Mesothelial cell of epicardium (in vitro differentiated cells): ENCODE measurements at regions not wholly inside any gene's neighbourhood (a gene's known extent, or its start where the extent isn't known, plus 50 kb on each side); places are given as distances from the start of the nearest gene placed in this dataset.

ENCODE experiments used
- DNase-seq, 2 experiments: peaks; one replicate each; pipeline ENCODE4 v3.0.0; 2021; ENCODE audit warnings: low spot score in 2 of 2; ENCODE audit not compliant: unreplicated experiment in 2 of 2
- H3K27ac Mint-ChIP-seq: 2 replicates; pipeline ENCODE4 v1.8.0; 2021; ENCODE audit warnings: mixed read lengths
- H3K27me3 Mint-ChIP-seq: 2 replicates; pipeline ENCODE4 v1.8.0; 2021; ENCODE audit warnings: low read depth, mixed read lengths
- H3K36me3 Mint-ChIP-seq: 2 replicates; pipeline ENCODE4 v1.8.0; 2021; ENCODE audit warnings: mixed read lengths
- H3K4me1 Mint-ChIP-seq: 2 replicates; pipeline ENCODE4 v1.8.0; 2021; ENCODE audit warnings: mixed read lengths
- H3K4me3 Mint-ChIP-seq: 2 replicates; pipeline ENCODE4 v1.8.0; 2021; ENCODE audit warnings: mild to moderate bottlenecking, moderate library complexity, mixed read lengths
- H3K9me3 Mint-ChIP-seq: 2 replicates; pipeline ENCODE4 v1.8.0; 2021; ENCODE audit warnings: mixed read lengths
- TF ChIP-seq, protein P1 (sequence below): fragments of 200-600 bp; sonication (generic); IDR thresholded peaks from one replicate; pipeline ENCODE4 v1.5.0; 2021; ENCODE audit warnings: antibody characterized with exemption; ENCODE audit not compliant: unreplicated experiment

DNA sequence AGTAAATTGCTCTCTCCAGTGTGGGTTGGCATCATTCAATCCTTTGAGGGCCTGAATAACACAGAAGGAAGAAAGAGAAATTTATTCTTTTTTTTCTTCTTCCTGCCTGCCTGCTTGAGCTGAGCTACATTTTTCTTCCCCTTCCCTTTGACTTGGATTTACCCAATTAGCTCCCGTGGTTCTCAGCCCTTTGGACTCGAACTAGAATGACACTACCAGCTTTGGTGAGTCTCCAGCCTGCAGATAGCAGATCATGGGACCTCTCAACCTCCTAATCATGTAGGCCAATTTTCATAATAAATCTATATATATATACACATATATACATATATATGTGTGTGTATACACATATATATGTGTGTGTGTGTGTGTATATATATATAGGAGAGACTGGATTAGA lies 128.6 kb downstream of the ISOC1 start:
- no peaks in the 10 kb centered on the region for H3K4me1 Mint-ChIP-seq
- H3K4me3 Mint-ChIP-seq = no peak overlapping the region
- no peaks in the 10 kb centered on the region for H3K36me3 Mint-ChIP-seq
- H3K27ac Mint-ChIP-seq = no peak overlapping the region
- no peak for DNase-seq
- H3K27me3 Mint-ChIP-seq = no peaks in the 10 kb centered on the region
- TF ChIP-seq, protein P1, sequence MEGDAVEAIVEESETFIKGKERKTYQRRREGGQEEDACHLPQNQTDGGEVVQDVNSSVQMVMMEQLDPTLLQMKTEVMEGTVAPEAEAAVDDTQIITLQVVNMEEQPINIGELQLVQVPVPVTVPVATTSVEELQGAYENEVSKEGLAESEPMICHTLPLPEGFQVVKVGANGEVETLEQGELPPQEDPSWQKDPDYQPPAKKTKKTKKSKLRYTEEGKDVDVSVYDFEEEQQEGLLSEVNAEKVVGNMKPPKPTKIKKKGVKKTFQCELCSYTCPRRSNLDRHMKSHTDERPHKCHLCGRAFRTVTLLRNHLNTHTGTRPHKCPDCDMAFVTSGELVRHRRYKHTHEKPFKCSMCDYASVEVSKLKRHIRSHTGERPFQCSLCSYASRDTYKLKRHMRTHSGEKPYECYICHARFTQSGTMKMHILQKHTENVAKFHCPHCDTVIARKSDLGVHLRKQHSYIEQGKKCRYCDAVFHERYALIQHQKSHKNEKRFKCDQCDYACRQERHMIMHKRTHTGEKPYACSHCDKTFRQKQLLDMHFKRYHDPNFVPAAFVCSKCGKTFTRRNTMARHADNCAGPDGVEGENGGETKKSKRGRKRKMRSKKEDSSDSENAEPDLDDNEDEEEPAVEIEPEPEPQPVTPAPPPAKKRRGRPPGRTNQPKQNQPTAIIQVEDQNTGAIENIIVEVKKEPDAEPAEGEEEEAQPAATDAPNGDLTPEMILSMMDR = no peak
- no peaks in the 10 kb centered on the region for H3K9me3 Mint-ChIP-seq

DNA sequence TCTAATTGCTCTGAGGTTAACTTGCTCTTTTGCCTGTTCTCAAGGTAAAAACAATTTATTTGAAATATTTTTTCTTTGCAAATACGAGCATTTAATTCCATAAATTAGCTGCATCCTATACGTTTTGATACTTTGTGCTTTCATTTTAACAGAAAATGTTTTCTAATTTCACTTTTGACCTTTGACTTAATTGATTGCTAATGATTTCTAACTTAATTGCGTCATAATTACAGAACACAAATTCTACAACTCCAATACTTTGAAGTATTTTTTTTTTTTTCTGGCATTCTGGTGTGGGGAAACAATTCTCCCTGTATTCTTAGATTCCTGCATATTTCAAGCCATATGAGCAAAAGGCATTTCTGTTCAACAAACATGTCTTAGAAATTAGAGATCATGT lies 134.0 kb downstream of the ISOC1 start:
- TF ChIP-seq, protein P1 = no peak
- Mint-ChIP-seq H3K27ac (no peak overlapping the region), H3K27me3 (no peaks in the 10 kb centered on the region), H3K9me3 (no peaks in the 10 kb centered on the region), H3K36me3 (no peaks in the 10 kb centered on the region), H3K4me1 (no peaks in the 10 kb centered on the region), H3K4me3 (no peak overlapping the region)
- no peak for DNase-seq

DNA sequence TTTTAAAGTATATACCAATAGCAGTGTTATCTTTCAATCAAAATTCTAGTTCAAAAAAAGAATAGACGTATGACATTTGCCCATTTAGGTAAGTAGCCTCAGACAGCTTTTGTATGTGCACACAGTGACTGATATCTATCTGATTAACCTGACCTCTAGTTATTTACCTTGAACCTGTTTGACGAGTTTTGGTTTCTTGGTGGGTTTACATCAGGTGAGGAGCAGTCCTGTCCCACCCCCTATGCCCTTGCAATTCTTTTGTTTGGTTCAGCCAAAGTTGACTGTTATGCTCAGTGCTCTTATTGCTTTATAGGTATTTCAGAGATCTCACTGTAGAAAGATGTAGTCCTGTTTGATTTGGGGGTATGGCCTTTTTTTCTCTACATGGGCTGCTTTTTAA lies 147.2 kb downstream of the ISOC1 start:
- no peaks in the 10 kb centered on the region for H3K36me3 Mint-ChIP-seq
- H3K27ac Mint-ChIP-seq = no peak overlapping the region
- TF ChIP-seq, protein P1 = no peak
- H3K4me1 Mint-ChIP-seq = peaks cover 10% of the 10 kb centered on the region
- no peak for DNase-seq
- H3K4me3 Mint-ChIP-seq = no peak overlapping the region
- no peaks in the 10 kb centered on the region for H3K27me3 Mint-ChIP-seq
- H3K9me3 Mint-ChIP-seq = no peaks in the 10 kb centered on the region

DNA sequence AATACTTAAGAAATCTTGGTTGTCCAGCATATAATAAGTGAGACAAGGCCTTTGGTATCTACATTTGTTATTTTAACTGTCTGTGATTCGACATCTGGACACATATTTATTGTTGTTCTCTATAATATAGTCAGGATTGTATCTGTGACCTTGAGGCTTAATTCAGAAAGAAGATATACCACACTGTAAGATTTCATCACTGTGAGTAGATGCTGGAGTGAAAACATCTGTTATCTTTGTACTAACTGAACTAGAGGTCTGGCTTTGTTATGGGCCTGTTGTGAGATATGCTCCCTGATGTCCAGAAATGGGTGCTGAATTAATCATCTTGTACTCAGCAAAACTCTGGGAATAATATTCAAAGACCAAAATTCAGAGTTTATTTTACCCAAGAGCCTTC lies 148.5 kb downstream of the ISOC1 start:
- no peaks in the 10 kb centered on the region for H3K27me3 Mint-ChIP-seq
- no peak overlapping the region for H3K4me3 Mint-ChIP-seq
- no peak for DNase-seq
- H3K4me1 Mint-ChIP-seq = peaks cover 10% of the 10 kb centered on the region
- TF ChIP-seq, protein P1 = no peak
- H3K9me3 Mint-ChIP-seq = no peaks in the 10 kb centered on the region
- no peak overlapping the region for H3K27ac Mint-ChIP-seq
- no peaks in the 10 kb centered on the region for H3K36me3 Mint-ChIP-seq

DNA sequence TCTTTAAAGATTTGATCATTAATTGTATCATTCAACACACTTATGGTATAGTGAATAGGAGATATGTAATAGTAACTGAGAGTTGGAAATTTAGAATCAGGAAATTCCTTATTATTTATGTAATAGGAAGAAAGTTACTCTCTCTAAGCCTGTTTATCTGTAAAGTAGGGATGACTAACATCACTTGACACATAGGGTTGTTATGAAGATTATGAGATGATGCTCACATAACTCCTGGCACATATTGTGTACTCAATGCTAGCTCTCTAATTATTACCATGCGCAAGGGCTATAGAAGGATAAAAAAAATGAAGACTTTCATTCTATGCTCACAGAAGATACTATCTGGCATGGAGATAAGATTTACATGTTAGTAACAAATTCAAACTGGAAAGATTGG lies 149.9 kb downstream of the ISOC1 start:
- Mint-ChIP-seq H3K36me3 (no peaks in the 10 kb centered on the region), H3K9me3 (no peaks in the 10 kb centered on the region), H3K4me3 (no peak overlapping the region), H3K4me1 (peaks cover 10% of the 10 kb centered on the region), H3K27me3 (no peaks in the 10 kb centered on the region), H3K27ac (no peak overlapping the region)
- DNase-seq = no peak
- TF ChIP-seq, protein P1 = no peak

DNA sequence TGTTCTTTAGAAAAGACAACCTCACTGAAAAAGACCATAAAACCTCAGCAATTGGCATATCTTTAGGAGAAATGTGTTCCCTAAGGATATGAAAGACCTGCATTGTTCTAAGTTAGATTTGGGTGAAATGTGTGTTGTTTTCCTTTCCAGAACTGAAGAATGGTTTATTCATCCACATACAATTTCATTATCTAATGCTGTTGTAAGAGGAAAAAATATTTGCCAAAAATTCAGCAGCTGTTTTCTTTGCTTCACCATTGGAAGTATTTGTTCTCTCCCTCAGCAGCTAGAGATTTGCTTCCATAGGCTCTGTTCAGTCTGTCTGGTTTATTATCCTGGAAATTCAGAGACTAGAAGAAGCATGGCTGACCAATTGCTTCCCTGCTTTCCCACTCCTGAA lies 150.9 kb downstream of the ISOC1 start:
- peaks cover 9% of the 10 kb centered on the region for H3K4me1 Mint-ChIP-seq
- H3K9me3 Mint-ChIP-seq = no peaks in the 10 kb centered on the region
- no peak overlapping the region for H3K27ac Mint-ChIP-seq
- no peak overlapping the region for H3K4me3 Mint-ChIP-seq
- no peak for DNase-seq
- no peaks in the 10 kb centered on the region for H3K36me3 Mint-ChIP-seq
- TF ChIP-seq, protein P1 = no peak
- no peaks in the 10 kb centered on the region for H3K27me3 Mint-ChIP-seq
